ENCODE measurements at regions not wholly inside any gene's neighbourhood (a gene's known extent, or its start where the extent isn't known, plus 50 kb on each side); places are given as distances from the start of the nearest gene placed in this dataset.
"Not testable (repeated sequence)": the region's sequence is repeated elsewhere in the genome, so short reads cannot be mapped to it uniquely, and the experiment has no call there.

DNA sequence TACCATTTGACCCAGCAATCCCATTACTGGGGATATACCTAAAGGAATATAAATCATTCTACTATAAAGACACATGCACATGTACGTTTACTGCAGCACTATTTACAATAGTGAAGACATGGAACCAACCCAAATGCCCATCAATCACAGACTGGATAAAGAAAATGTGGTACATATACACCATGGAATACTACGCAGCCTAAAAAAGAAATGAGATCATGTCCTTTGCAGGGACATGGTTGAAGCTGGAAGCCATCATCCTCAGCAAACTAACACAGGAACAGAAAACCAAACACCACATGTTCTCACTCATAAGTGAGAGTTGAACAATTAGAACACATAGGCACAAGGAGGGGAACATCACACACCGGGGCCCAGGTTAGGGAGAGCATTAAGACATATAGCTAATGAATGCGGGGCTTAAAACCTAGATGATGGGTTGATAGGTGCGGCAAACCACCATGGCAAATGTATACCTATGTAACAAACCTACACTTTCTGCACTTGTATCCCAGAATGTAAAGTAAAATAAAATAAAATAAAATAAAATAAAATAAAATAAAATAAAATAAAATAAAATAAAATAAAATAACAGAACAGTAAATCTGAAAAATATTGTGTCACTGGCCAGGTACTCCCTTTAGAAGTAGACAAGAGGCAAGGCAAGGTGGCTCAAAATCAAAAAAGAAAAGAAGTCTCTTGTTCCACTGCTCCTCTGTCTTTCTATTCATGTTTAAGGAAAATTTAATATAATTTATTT lies 423.8 kb upstream of the GRAMD2B start:
- WGBS (ENCODE audit: insufficient coverage, insufficient replicate concordance, low lambda C conversion rate, missing lambda C conversion rate): 28% methylated on average over 5 of the region's 5 CpGs
- H3K4me3 ChIP-seq; H3K4me2 ChIP-seq (ENCODE audit: control insufficient read depth, insufficient read depth); H3K79me2 ChIP-seq (ENCODE audit: control insufficient read depth, insufficient read depth, low read length); H3K9ac ChIP-seq (ENCODE audit: control insufficient read depth, insufficient read depth, low read length); H3K27me3 ChIP-seq (replicated peaks in 1 of 2; ENCODE audit: control insufficient read depth in 2 of 2, insufficient read depth in 2 of 2, low read length in 1 of 2); DNase-seq (ENCODE audit: low read depth, low spot score); H3K27ac ChIP-seq (ENCODE audit: control insufficient read depth, insufficient read depth); H3K9me3 ChIP-seq (replicated peaks; ENCODE audit: control insufficient read depth, insufficient read depth, low read length); SMC1A ChIA-PET (ENCODE audit: uncharacterized antibody, unreplicated experiment); in situ Hi-C loops (cut with MboI); ATAC-seq; RAD21 ChIA-PET (ENCODE audit: unreplicated experiment); H3K4me1 ChIP-seq (ENCODE audit: control insufficient read depth, insufficient read depth, low read length); FAIRE-seq; BruUV-seq (replicated peaks); H3K36me3 ChIP-seq (ENCODE audit: control insufficient read depth in 2 of 2, insufficient read depth in 2 of 2, low read length in 1 of 2); H4K20me1 ChIP-seq (ENCODE audit: control insufficient read depth, insufficient read depth); POLR2A ChIA-PET; CTCF ChIA-PET; intact Hi-C loops (cut with micrococcal nuclease; ENCODE audit: unreplicated experiment); H2AFZ ChIP-seq (ENCODE audit: control insufficient read depth, low read depth, low read length): not testable (repeated sequence)

DNA sequence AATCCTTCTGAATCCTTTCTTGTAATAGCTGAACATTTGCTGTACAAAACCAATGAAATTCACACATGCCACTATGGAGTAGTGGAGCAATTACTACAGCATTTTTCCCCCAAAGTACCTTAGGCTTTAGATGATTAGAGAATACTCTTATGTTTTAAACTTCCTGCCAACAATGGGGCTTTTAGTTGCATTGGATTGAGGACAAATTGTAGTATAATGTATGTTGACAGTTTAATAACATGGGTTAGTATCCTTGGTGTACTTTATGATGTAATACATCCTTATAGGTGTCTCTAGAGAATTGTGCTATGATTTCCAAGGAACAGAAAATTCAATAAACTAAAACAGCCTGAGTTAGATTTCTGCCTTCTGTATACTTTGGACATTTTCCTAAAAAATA lies 422.7 kb upstream of the GRAMD2B start:
- H3K4me1 ChIP-seq (ENCODE audit: control insufficient read depth, insufficient read depth, low read length): no peaks in the 10 kb centered on the region
- DNase-seq (ENCODE audit: low read depth, low spot score): no peak
- BruUV-seq (replicated peaks): no TSS peak
- intact Hi-C loops (cut with micrococcal nuclease; ENCODE audit: unreplicated experiment) (no loop called here), in situ Hi-C loops (cut with MboI) (no loop called here)
- ChIA-PET SMC1A (ENCODE audit: uncharacterized antibody, unreplicated experiment) (no interaction called here), RAD21 (ENCODE audit: unreplicated experiment) (no interaction called here), POLR2A (no interaction called here), CTCF (no interaction called here)
- H3K9ac ChIP-seq (ENCODE audit: control insufficient read depth, insufficient read depth, low read length): no peak overlapping the region
- no peak overlapping the region for H2AFZ ChIP-seq (ENCODE audit: control insufficient read depth, low read depth, low read length)
- no peaks in the 10 kb centered on the region for H3K27me3 ChIP-seq (replicated peaks in 1 of 2; ENCODE audit: control insufficient read depth in 2 of 2, insufficient read depth in 2 of 2, low read length in 1 of 2)
- no peak for FAIRE-seq
- TF ChIP-seq, protein P1, sequence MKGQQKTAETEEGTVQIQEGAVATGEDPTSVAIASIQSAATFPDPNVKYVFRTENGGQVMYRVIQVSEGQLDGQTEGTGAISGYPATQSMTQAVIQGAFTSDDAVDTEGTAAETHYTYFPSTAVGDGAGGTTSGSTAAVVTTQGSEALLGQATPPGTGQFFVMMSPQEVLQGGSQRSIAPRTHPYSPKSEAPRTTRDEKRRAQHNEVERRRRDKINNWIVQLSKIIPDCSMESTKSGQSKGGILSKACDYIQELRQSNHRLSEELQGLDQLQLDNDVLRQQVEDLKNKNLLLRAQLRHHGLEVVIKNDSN (IDR thresholded peaks at IDR 0.05; ENCODE audit: borderline replicate concordance, extremely low read length, insufficient read depth, low read depth, low read length): no peak
- TF ChIP-seq, protein P2, sequence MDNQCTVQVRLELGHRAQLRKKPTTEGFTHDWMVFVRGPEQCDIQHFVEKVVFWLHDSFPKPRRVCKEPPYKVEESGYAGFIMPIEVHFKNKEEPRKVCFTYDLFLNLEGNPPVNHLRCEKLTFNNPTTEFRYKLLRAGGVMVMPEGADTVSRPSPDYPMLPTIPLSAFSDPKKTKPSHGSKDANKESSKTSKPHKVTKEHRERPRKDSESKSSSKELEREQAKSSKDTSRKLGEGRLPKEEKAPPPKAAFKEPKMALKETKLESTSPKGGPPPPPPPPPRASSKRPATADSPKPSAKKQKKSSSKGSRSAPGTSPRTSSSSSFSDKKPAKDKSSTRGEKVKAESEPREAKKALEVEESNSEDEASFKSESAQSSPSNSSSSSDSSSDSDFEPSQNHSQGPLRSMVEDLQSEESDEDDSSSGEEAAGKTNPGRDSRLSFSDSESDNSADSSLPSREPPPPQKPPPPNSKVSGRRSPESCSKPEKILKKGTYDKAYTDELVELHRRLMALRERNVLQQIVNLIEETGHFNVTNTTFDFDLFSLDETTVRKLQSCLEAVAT (IDR thresholded peaks at IDR 0.05): no peak
- H3K4me2 ChIP-seq (ENCODE audit: control insufficient read depth, insufficient read depth): no peak overlapping the region
- no peaks in the 10 kb centered on the region for H3K79me2 ChIP-seq (ENCODE audit: control insufficient read depth, insufficient read depth, low read length)
- H4K20me1 ChIP-seq (ENCODE audit: control insufficient read depth, insufficient read depth): no peaks in the 10 kb centered on the region
- no peak overlapping the region for H3K27ac ChIP-seq (ENCODE audit: control insufficient read depth, insufficient read depth)
- no peaks in the 10 kb centered on the region for H3K36me3 ChIP-seq (ENCODE audit: control insufficient read depth in 2 of 2, insufficient read depth in 2 of 2, low read length in 1 of 2)
- no peak overlapping the region for H3K4me3 ChIP-seq
- H3K9me3 ChIP-seq (replicated peaks; ENCODE audit: control insufficient read depth, insufficient read depth, low read length): no peaks in the 10 kb centered on the region
- no peak for ATAC-seq

All from GM12878 (cell line).